Upper lobe of right lung (tissue), 1 donor: ENCODE measurements at regions not wholly inside any gene's neighbourhood (a gene's known extent, or its start where the extent isn't known, plus 50 kb on each side); places are given as distances from the start of the nearest gene placed in this dataset.

Experiments
- ATAC-seq: fragments of 200-7000 bp; cut with Tn5 transposase; one replicate; pipeline ENCODE4 v1.9.1; 2020; ENCODE audit warnings: mild to moderate bottlenecking, moderate library complexity
- DNase-seq: peaks from one replicate; pipeline ENCODE4 v3.0.0-alpha.2; 2020
- H3K27ac ChIP-seq: fragments of 200-600 bp; one replicate; pipeline ENCODE4 v1.8.0; 2022
- H3K27me3 ChIP-seq: fragments of 200-600 bp; one replicate; pipeline ENCODE4 v1.8.0; 2022; ENCODE audit warnings: mild to moderate bottlenecking
- H3K36me3 ChIP-seq: fragments of 200-600 bp; one replicate; pipeline ENCODE4 v1.8.0; 2022
- H3K4me1 ChIP-seq: fragments of 200-600 bp; one replicate; pipeline ENCODE4 v1.8.0; 2022
- H3K4me3 ChIP-seq: fragments of 200-600 bp; one replicate; pipeline ENCODE4 v1.8.0; 2022; ENCODE audit warnings: mild to moderate bottlenecking
- H3K9me3 ChIP-seq: fragments of 200-600 bp; one replicate; pipeline ENCODE4 v1.8.0; 2022
- CTCF ChIP-seq: fragments of 200-600 bp; IDR thresholded peaks from one replicate; pipeline ENCODE4 v1.8.0; 2022; ENCODE audit warnings: antibody characterized with exemption
- intact Hi-C: fragments of 100-400 bp; cut with DNase I; formaldehyde crosslinking; loops from one replicate; pipeline ENCODE4 v1.11.0; 2022
- donor health status: DM: no; HTN: yes; CAD: no; lungs with severe emphysema.

- Histone ChIP-seq H3K27ac (no peak overlapping the region), H3K27me3 (no peaks in the 10 kb centered on the region), H3K4me3 (no peak overlapping the region), H3K4me1 (no peaks in the 10 kb centered on the region), H3K36me3 (no peaks in the 10 kb centered on the region), H3K9me3 (no peaks in the 10 kb centered on the region)
- no peak for TF ChIP-seq CTCF
- intact Hi-C loops, result no loop called here
- ATAC-seq (no peak), DNase-seq (no peak)
Measured at GRCh38 chr9:106529616-106530015, 333.4 kb upstream of the ZNF462 start.

- Histone ChIP-seq H3K27ac (no peak overlapping the region), H3K36me3 (no peaks in the 10 kb centered on the region), H3K4me1 (no peaks in the 10 kb centered on the region), H3K9me3 (no peaks in the 10 kb centered on the region), H3K27me3 (no peaks in the 10 kb centered on the region), H3K4me3 (no peak overlapping the region)
- no peak for ATAC-seq
- intact Hi-C loops, result no loop called here
- no peak for DNase-seq
- TF ChIP-seq CTCF, result no peak
Measured at GRCh38 chr9:106531491-106531890, 331.5 kb upstream of the ZNF462 start.

- Histone ChIP-seq H3K36me3 (no peaks in the 10 kb centered on the region), H3K27me3 (no peaks in the 10 kb centered on the region), H3K27ac (no peak overlapping the region), H3K4me3 (no peak overlapping the region), H3K4me1 (no peaks in the 10 kb centered on the region), H3K9me3 (no peaks in the 10 kb centered on the region)
- intact Hi-C loops, result no loop called here
- ATAC-seq (no peak), DNase-seq (no peak)
- TF ChIP-seq CTCF, result no peak
Measured at GRCh38 chr9:106532306-106533015, 330.5 kb upstream of the ZNF462 start.

GRCh38 chr9:106534800-106535199 is 328.2 kb upstream of the ZNF462 start:
- Histone ChIP-seq H3K27ac (no peak overlapping the region), H3K27me3 (no peaks in the 10 kb centered on the region), H3K4me3 (no peak overlapping the region), H3K4me1 (no peaks in the 10 kb centered on the region), H3K9me3 (no peaks in the 10 kb centered on the region), H3K36me3 (no peaks in the 10 kb centered on the region)
- intact Hi-C loops, result no loop called here
- DNase-seq (no peak), ATAC-seq (no peak)
- TF ChIP-seq CTCF, result no peak

GRCh38 chr9:106535439-106535838 is 327.5 kb upstream of the ZNF462 start:
- Histone ChIP-seq H3K4me1 (no peaks in the 10 kb centered on the region), H3K36me3 (no peaks in the 10 kb centered on the region), H3K27me3 (no peaks in the 10 kb centered on the region), H3K4me3 (no peak overlapping the region), H3K27ac (no peak overlapping the region), H3K9me3 (no peaks in the 10 kb centered on the region)
- no peak for TF ChIP-seq CTCF
- intact Hi-C loops, result no loop called here
- ATAC-seq (no peak), DNase-seq (no peak)
